Trophoblast cell (in vitro differentiated cells and primary cell): ENCODE measurements at regions not wholly inside any gene's neighbourhood (a gene's known extent, or its start where the extent isn't known, plus 50 kb on each side); places are given as distances from the start of the nearest gene placed in this dataset.

Source experiments
- DNase-seq, 2 donors: peaks; one replicate each; pipeline ENCODE4 v3.0.0-alpha.2; 2016
- H2AFZ ChIP-seq: 2 replicates; pipeline ENCODE4 v1.6.1; 2013; ENCODE audit warnings: low read length, moderate library complexity, mild to moderate bottlenecking; ENCODE audit not compliant: insufficient read depth, poor library complexity
- H2AK5ac ChIP-seq: 2 replicates; pipeline ENCODE4 v1.6.1; 2013; ENCODE audit warnings: mild to moderate bottlenecking, low read length
- H2BK120ac ChIP-seq: 2 replicates; pipeline ENCODE4 v1.6.1; 2013; ENCODE audit warnings: low read length, mild to moderate bottlenecking, moderate library complexity; ENCODE audit not compliant: insufficient read depth, poor library complexity
- H2BK12ac ChIP-seq: 2 replicates; pipeline ENCODE4 v1.6.1; 2013; ENCODE audit warnings: mild to moderate bottlenecking, low read length, moderate library complexity
- H2BK5ac ChIP-seq: 2 replicates; pipeline ENCODE4 v1.6.1; 2013; ENCODE audit warnings: low read length, low read depth, moderate library complexity, mild to moderate bottlenecking; ENCODE audit not compliant: poor library complexity
- H3K14ac ChIP-seq: 2 replicates; pipeline ENCODE4 v1.6.1; 2013; ENCODE audit warnings: mild to moderate bottlenecking, low read length
- H3K18ac ChIP-seq: 2 replicates; pipeline ENCODE4 v1.6.1; 2013; ENCODE audit warnings: mild to moderate bottlenecking, low read length
- H3K23ac ChIP-seq: 2 replicates; pipeline ENCODE4 v1.6.1; 2013; ENCODE audit warnings: low read length
- H3K27ac ChIP-seq: 2 replicates; pipeline ENCODE4 v1.5.1; 2013; ENCODE audit warnings: low read depth, mild to moderate bottlenecking, inconsistent platforms, low read length, moderate library complexity
- H3K27me3 ChIP-seq: 2 replicates; pipeline ENCODE4 v1.6.1; 2013; ENCODE audit warnings: inconsistent platforms, mild to moderate bottlenecking, low read length, moderate library complexity; ENCODE audit not compliant: insufficient read depth
- H3K36me3 ChIP-seq, 2 experiments: 1 replicate in 1 of 2; 2 replicates in 1 of 2; pipeline ENCODE4 v1.6.1; 2013; ENCODE audit warnings: low read length in 2 of 2, mild to moderate bottlenecking in 2 of 2, moderate library complexity in 1 of 2; ENCODE audit not compliant: insufficient read depth in 2 of 2, control insufficient read depth in 1 of 2
- H3K4ac ChIP-seq: 2 replicates; pipeline ENCODE4 v1.6.1; 2013; ENCODE audit warnings: low read depth, mild to moderate bottlenecking, low read length, moderate library complexity
- H3K4me1 ChIP-seq, 2 experiments: 1 replicate in 1 of 2; 2 replicates in 1 of 2; pipeline ENCODE4 v1.6.1; 2013; ENCODE audit warnings: low read length in 2 of 2, mild to moderate bottlenecking in 2 of 2, moderate library complexity in 1 of 2; ENCODE audit not compliant: insufficient read depth in 2 of 2, control insufficient read depth in 1 of 2
- H3K4me2 ChIP-seq: 2 replicates; pipeline ENCODE4 v1.6.1; 2013; ENCODE audit warnings: inconsistent platforms, mild to moderate bottlenecking, low read length, moderate library complexity
- H3K4me3 ChIP-seq: 2 replicates; pipeline ENCODE4 v1.5.1; 2013; ENCODE audit warnings: mild to moderate bottlenecking, low read depth, low read length, inconsistent platforms
- H3K79me1 ChIP-seq: one replicate; pipeline ENCODE4 v1.6.1; 2013; ENCODE audit warnings: low read length
- H3K79me2 ChIP-seq: 2 replicates; pipeline ENCODE4 v1.6.1; 2013; ENCODE audit warnings: low read length, mild to moderate bottlenecking; ENCODE audit not compliant: control insufficient read depth, insufficient read depth, poor library complexity
- H3K9ac ChIP-seq: 2 replicates; pipeline ENCODE4 v1.6.1; 2013; ENCODE audit warnings: mild to moderate bottlenecking, low read length
- H3K9me3 ChIP-seq: 2 replicates; pipeline ENCODE4 v1.6.1; 2013; ENCODE audit warnings: low read depth, mild to moderate bottlenecking, control low read depth, inconsistent platforms, low read length; ENCODE audit not compliant: insufficient read depth
- H4K12ac ChIP-seq: 2 replicates; pipeline ENCODE4 v1.6.1; 2013; ENCODE audit warnings: low read depth, mild to moderate bottlenecking, low read length, moderate library complexity
- H4K8ac ChIP-seq: 2 replicates; pipeline ENCODE4 v1.6.1; 2013; ENCODE audit warnings: low read depth, mild to moderate bottlenecking, low read length, moderate library complexity
- H4K91ac ChIP-seq: one replicate; pipeline ENCODE4 v1.6.1; 2013; ENCODE audit warnings: low read depth, mild to moderate bottlenecking, low read length, moderate library complexity
- WGBS: extraction: QIAGEN DNeasy Blood & Tissue Kit; methylation state at CpG from one replicate; pipeline ENCODE4 v1.1.7; 2013; ENCODE audit warnings: missing lambda C conversion rate; ENCODE audit not compliant: insufficient read length, insufficient coverage; ENCODE audit errors: extremely low coverage; 5-methylcytosine and 5-hydroxymethylcytosine counted together

GRCh38 chr18:40911582-40912254, 1043.3 kb upstream of the PIK3C3 start:
- no peak overlapping the region for H4K12ac ChIP-seq
- no peaks in the 10 kb centered on the region for H3K27me3 ChIP-seq
- DNase-seq = no peak
- H3K27ac ChIP-seq = no peak overlapping the region
- no peak overlapping the region for H3K4ac ChIP-seq
- no peak overlapping the region for H3K9ac ChIP-seq
- no peaks in the 10 kb centered on the region for H3K79me2 ChIP-seq
- H3K4me3 ChIP-seq = no peak overlapping the region
- H3K4me1 ChIP-seq = no peaks in the 10 kb centered on the region
- H2BK5ac ChIP-seq = no peak overlapping the region
- H2BK120ac ChIP-seq = no peak overlapping the region
- H3K23ac ChIP-seq = no peak overlapping the region
- H4K8ac ChIP-seq = no peak overlapping the region
- H2AK5ac ChIP-seq = no peak overlapping the region
- no peak overlapping the region for H2BK12ac ChIP-seq
- H3K4me2 ChIP-seq = no peak overlapping the region
- no peak overlapping the region for H3K14ac ChIP-seq
- WGBS = no CpG with 5 or more reads among the region's 4 CpGs
- no peak overlapping the region for H3K18ac ChIP-seq
- no peak overlapping the region for H2AFZ ChIP-seq
- H3K9me3 ChIP-seq = no peaks in the 10 kb centered on the region
- H3K36me3 ChIP-seq = no peaks in the 10 kb centered on the region
- no peaks in the 10 kb centered on the region for H3K79me1 ChIP-seq
- H4K91ac ChIP-seq = no peak overlapping the region

- Histone ChIP-seq H3K4me1 (no peaks in the 10 kb centered on the region), H3K14ac (no peak overlapping the region), H3K4me2 (no peak overlapping the region), H3K27me3 (no peaks in the 10 kb centered on the region), H3K4me3 (no peak overlapping the region), H2BK5ac (no peak overlapping the region), H2BK120ac (no peak overlapping the region), H3K27ac (no peak overlapping the region), H3K18ac (no peak overlapping the region), H2BK12ac (peak overlapping the region; percentile 9), H2AK5ac (no peak overlapping the region), H3K9ac (no peak overlapping the region), H4K91ac (no peak overlapping the region), H4K12ac (no peak overlapping the region), H3K79me2 (no peaks in the 10 kb centered on the region), H2AFZ (no peak overlapping the region), H4K8ac (no peak overlapping the region), H3K79me1 (no peaks in the 10 kb centered on the region), H3K23ac (no peak overlapping the region), H3K36me3 (no peaks in the 10 kb centered on the region), H3K4ac (no peak overlapping the region), H3K9me3 (no peaks in the 10 kb centered on the region)
- no CpG with 5 or more reads among the region's 3 CpGs for WGBS
- no peak for DNase-seq
Observed at GRCh38 chr18:40911041-40911440, 1044.0 kb upstream of the PIK3C3 start.

GRCh38 chr18:40907842-40908241, 1047.2 kb upstream of the PIK3C3 start:
- H2BK12ac ChIP-seq = no peak overlapping the region
- H3K4ac ChIP-seq = no peak overlapping the region
- H3K4me1 ChIP-seq = no peaks in the 10 kb centered on the region
- H2BK5ac ChIP-seq = no peak overlapping the region
- H3K27ac ChIP-seq = no peak overlapping the region
- no peak overlapping the region for H3K14ac ChIP-seq
- H3K36me3 ChIP-seq = no peaks in the 10 kb centered on the region
- H3K79me1 ChIP-seq = no peaks in the 10 kb centered on the region
- no peaks in the 10 kb centered on the region for H3K9me3 ChIP-seq
- no peak overlapping the region for H2AK5ac ChIP-seq
- H4K8ac ChIP-seq = no peak overlapping the region
- WGBS = no CpG with 5 or more reads among the region's 2 CpGs
- H3K4me2 ChIP-seq = no peak overlapping the region
- H3K4me3 ChIP-seq = no peak overlapping the region
- no peak overlapping the region for H2AFZ ChIP-seq
- H4K91ac ChIP-seq = no peak overlapping the region
- H3K18ac ChIP-seq = no peak overlapping the region
- H3K79me2 ChIP-seq = no peaks in the 10 kb centered on the region
- no peak overlapping the region for H4K12ac ChIP-seq
- no peaks in the 10 kb centered on the region for H3K27me3 ChIP-seq
- no peak for DNase-seq
- no peak overlapping the region for H3K9ac ChIP-seq
- H3K23ac ChIP-seq = no peak overlapping the region
- H2BK120ac ChIP-seq = no peak overlapping the region

- Histone ChIP-seq H3K9ac (no peak overlapping the region), H3K18ac (no peak overlapping the region), H3K4me1 (peaks cover 2 to 3% of the 10 kb centered on the region in 2 experiments), H4K12ac (no peak overlapping the region), H3K14ac (no peak overlapping the region), H2BK12ac (no peak overlapping the region), H2AK5ac (no peak overlapping the region), H3K27ac (peak overlapping the region; percentile 22), H3K23ac (no peak overlapping the region), H3K4me3 (no peak overlapping the region), H4K8ac (no peak overlapping the region), H3K79me2 (no peaks in the 10 kb centered on the region), H3K4me2 (peak overlapping the region; percentile 16), H3K36me3 (no peaks in the 10 kb centered on the region), H3K79me1 (peaks cover 2% of the 10 kb centered on the region), H3K27me3 (no peaks in the 10 kb centered on the region), H4K91ac (no peak overlapping the region), H2AFZ (no peak overlapping the region), H3K9me3 (no peaks in the 10 kb centered on the region), H2BK120ac (no peak overlapping the region), H3K4ac (no peak overlapping the region), H2BK5ac (no peak overlapping the region)
- no CpG with 5 or more reads among the region's 1 CpG for WGBS
- no peak for DNase-seq
Observed at GRCh38 chr18:40904295-40904694, 1050.7 kb upstream of the PIK3C3 start.
